ENCODE measurements at regions not wholly inside any gene's neighbourhood (a gene's known extent, or its start where the extent isn't known, plus 50 kb on each side); places are given as distances from the start of the nearest gene placed in this dataset.

DNA sequence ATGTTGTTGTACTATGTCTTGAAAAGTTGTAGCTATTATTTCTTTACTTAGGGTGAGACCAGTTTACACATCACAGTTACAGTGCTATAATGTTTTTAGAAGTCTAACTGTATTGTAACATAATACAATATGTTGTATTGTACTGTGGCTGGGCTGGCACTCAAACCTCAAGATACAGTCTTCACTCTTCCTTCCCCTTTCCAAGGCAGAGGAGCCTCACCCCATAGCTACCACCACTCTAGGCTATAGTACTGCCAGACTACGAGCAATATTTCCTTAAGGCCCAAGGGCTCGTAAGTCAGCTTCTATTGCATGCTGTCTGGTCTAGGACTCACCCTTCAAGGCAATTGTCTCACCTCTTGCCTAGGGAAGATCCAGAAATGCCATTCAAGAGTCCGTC lies 597.7 kb downstream of the OTOL1 start:
- no peak for TF ChIP-seq POLR2A (IDR thresholded peaks at IDR 0.05; ENCODE audit: borderline replicate concordance, extremely low read depth, insufficient read depth, insufficient read length)
- TF ChIP-seq, protein P1, sequence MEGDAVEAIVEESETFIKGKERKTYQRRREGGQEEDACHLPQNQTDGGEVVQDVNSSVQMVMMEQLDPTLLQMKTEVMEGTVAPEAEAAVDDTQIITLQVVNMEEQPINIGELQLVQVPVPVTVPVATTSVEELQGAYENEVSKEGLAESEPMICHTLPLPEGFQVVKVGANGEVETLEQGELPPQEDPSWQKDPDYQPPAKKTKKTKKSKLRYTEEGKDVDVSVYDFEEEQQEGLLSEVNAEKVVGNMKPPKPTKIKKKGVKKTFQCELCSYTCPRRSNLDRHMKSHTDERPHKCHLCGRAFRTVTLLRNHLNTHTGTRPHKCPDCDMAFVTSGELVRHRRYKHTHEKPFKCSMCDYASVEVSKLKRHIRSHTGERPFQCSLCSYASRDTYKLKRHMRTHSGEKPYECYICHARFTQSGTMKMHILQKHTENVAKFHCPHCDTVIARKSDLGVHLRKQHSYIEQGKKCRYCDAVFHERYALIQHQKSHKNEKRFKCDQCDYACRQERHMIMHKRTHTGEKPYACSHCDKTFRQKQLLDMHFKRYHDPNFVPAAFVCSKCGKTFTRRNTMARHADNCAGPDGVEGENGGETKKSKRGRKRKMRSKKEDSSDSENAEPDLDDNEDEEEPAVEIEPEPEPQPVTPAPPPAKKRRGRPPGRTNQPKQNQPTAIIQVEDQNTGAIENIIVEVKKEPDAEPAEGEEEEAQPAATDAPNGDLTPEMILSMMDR (IDR thresholded peaks at IDR 0.05 in 2 of 3, conservative IDR thresholded peaks at IDR 0.05 in 1 of 3; ENCODE audit: borderline replicate concordance in 1 of 3, insufficient read depth in 1 of 3, low read depth in 2 of 3, low read length in 2 of 3), result no peak
- no peak for TF ChIP-seq ZFX (IDR thresholded peaks at IDR 0.05)
- no peak for TF ChIP-seq TCF7L2 (IDR thresholded peaks at IDR 0.05; ENCODE audit: borderline replicate concordance, extremely low read depth, insufficient read depth, insufficient read length)
- TF ChIP-seq, protein P2, sequence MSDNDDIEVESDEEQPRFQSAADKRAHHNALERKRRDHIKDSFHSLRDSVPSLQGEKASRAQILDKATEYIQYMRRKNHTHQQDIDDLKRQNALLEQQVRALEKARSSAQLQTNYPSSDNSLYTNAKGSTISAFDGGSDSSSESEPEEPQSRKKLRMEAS (IDR thresholded peaks at IDR 0.05), result no peak
- TF ChIP-seq, protein P3, sequence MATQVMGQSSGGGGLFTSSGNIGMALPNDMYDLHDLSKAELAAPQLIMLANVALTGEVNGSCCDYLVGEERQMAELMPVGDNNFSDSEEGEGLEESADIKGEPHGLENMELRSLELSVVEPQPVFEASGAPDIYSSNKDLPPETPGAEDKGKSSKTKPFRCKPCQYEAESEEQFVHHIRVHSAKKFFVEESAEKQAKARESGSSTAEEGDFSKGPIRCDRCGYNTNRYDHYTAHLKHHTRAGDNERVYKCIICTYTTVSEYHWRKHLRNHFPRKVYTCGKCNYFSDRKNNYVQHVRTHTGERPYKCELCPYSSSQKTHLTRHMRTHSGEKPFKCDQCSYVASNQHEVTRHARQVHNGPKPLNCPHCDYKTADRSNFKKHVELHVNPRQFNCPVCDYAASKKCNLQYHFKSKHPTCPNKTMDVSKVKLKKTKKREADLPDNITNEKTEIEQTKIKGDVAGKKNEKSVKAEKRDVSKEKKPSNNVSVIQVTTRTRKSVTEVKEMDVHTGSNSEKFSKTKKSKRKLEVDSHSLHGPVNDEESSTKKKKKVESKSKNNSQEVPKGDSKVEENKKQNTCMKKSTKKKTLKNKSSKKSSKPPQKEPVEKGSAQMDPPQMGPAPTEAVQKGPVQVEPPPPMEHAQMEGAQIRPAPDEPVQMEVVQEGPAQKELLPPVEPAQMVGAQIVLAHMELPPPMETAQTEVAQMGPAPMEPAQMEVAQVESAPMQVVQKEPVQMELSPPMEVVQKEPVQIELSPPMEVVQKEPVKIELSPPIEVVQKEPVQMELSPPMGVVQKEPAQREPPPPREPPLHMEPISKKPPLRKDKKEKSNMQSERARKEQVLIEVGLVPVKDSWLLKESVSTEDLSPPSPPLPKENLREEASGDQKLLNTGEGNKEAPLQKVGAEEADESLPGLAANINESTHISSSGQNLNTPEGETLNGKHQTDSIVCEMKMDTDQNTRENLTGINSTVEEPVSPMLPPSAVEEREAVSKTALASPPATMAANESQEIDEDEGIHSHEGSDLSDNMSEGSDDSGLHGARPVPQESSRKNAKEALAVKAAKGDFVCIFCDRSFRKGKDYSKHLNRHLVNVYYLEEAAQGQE (IDR thresholded peaks at IDR 0.05; ENCODE audit: low read depth), result no peak
- TF ChIP-seq EZH2 (IDR thresholded peaks at IDR 0.05), result no peak
- TF ChIP-seq EZH2phosphoT487 (IDR thresholded peaks at IDR 0.05; ENCODE audit: borderline replicate concordance), result no peak
- no peak for TF ChIP-seq ZNF274 (IDR thresholded peaks at IDR 0.05; ENCODE audit: low read depth, low read length)
- TF ChIP-seq, protein P4, sequence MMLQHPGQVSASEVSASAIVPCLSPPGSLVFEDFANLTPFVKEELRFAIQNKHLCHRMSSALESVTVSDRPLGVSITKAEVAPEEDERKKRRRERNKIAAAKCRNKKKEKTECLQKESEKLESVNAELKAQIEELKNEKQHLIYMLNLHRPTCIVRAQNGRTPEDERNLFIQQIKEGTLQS (IDR thresholded peaks at IDR 0.05), result no peak
- no peak for TF ChIP-seq ELF1 (IDR thresholded peaks at IDR 0.05; ENCODE audit: borderline replicate concordance, low read depth)

Data from HCT116 (cell line).